ENCODE measurements at regions not wholly inside any gene's neighbourhood (a gene's known extent, or its start where the extent isn't known, plus 50 kb on each side); places are given as distances from the start of the nearest gene placed in this dataset.

GRCh38 chr22:47276991-47277390 is 514.5 kb downstream of the TBC1D22A start:
- Histone ChIP-seq H4K20me1 (ENCODE audit: insufficient read depth) (no peaks in the 10 kb centered on the region), H3K27me3 (replicated peaks; ENCODE audit: insufficient read depth) (peaks cover 15% of the 10 kb centered on the region; the same call in 1 of the 2 replicates), H3K27ac (no peak overlapping the region), H3K9ac (no peak overlapping the region), H3K4me2 (ENCODE audit: unreplicated experiment) (no peak overlapping the region), H3K9me3 (ENCODE audit: low read depth) (no peaks in the 10 kb centered on the region), H3K36me3 (ENCODE audit: low read depth) (no peaks in the 10 kb centered on the region), H3F3A (ENCODE audit: insufficient read depth) (no peaks in the 10 kb centered on the region), H3K79me2 (ENCODE audit: insufficient read depth) (no peaks in the 10 kb centered on the region), H2AFZ (no peak overlapping the region), H3K4me3 (no peak overlapping the region), H3K9me2 (ENCODE audit: insufficient read depth) (no peaks in the 10 kb centered on the region), H3K4me1 (ENCODE audit: insufficient read depth) (no peaks in the 10 kb centered on the region)
- whole genome bisulfite sequencing, 2 experiments (ENCODE audit: low coverage in 1 of 2, low lambda C conversion rate in 2 of 2, missing lambda C conversion rate in 2 of 2) = 67 to 72% methylated on average over 13 of the region's 13 CpGs
- in situ Hi-C loops (cut with MboI) = no loop called here
- TF ChIP-seq EZH2 (IDR thresholded peaks at IDR 0.05; ENCODE audit: insufficient read depth, poor library complexity, severe bottlenecking) = no peak
- no peak for TF ChIP-seq EZH2phosphoT487 (IDR thresholded peaks at IDR 0.05; ENCODE audit: insufficient read depth, low read depth)
- DNase-seq = no peak

DNA sequence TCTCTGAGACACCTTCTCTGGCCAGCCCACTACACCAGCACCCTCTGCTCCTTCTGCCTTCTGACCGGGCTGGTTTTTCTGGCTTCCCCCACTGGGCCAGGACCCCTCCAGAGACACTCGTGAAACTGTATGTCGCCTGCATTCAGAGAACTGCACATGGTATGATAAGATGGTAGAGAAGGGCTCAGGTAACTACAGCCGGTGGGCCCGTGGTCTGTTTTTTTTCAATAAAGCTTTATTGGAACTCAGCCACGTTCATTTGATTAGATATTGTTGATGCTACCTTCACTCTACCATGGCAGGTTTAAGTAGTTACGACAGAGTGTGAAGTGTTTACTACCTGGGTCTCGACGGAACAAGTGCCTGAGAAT is 514.0 kb downstream of the TBC1D22A start:
- Histone ChIP-seq H3K79me2 (ENCODE audit: insufficient read depth) (no peaks in the 10 kb centered on the region), H3K4me3 (no peak overlapping the region)

DNA sequence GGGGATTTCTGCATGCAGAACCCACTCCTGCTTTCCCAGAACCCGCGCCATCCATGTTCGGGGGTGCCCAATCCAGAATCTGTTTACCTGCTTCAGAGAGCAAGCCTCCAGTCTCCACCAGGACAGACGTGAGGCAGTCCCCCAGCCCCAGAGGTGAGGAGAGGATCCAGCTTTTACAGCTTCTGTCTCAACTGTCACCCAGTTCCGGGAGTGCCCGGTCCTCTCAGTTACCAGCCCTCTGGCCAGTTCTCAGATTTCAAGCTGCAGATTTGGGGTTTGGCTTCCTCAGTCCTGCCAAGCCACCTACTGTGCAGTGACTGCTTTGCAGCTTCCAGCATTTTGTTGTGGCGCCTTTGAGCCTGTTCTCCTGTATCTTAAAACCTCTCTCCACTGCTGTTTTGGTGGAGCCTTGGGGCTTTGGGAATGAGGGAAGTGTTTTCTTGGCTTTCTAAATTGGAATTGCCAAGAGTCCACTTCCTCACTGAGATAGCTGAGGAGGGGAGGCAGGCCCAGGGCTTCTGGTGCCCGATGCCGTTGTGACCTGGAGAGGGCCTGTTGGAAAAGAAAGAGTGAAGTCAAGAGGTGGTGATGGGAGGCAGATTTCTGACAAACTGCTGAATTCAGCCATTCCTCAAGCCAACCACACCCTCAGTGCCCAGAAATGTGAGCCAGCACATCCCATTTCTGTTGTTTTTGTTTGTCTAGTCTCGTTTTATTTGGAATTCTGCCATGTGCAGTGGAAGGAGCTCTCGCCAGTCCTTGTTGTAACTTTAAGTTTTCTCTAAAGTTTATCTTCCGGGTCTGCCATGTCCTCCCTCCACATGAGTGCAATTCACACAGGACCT is 513.4 kb downstream of the TBC1D22A start:
- TF ChIP-seq EZH2phosphoT487 (IDR thresholded peaks at IDR 0.05; ENCODE audit: insufficient read depth, low read depth) (no peak), EZH2 (IDR thresholded peaks at IDR 0.05; ENCODE audit: insufficient read depth, poor library complexity, severe bottlenecking) (no peak)
- H3K4me1 ChIP-seq (ENCODE audit: insufficient read depth) = no peaks in the 10 kb centered on the region
- H3K9me3 ChIP-seq (ENCODE audit: low read depth) = no peaks in the 10 kb centered on the region
- no peak overlapping the region for H2AFZ ChIP-seq
- peaks cover 15% of the 10 kb centered on the region; the same call in 1 of the 2 replicates for H3K27me3 ChIP-seq (replicated peaks; ENCODE audit: insufficient read depth)
- no peak overlapping the region for H3K4me2 ChIP-seq (ENCODE audit: unreplicated experiment)
- H3K27ac ChIP-seq = no peak overlapping the region
- no peaks in the 10 kb centered on the region for H3K36me3 ChIP-seq (ENCODE audit: low read depth)
- no peak overlapping the region for H3K9ac ChIP-seq
- no peaks in the 10 kb centered on the region for H3F3A ChIP-seq (ENCODE audit: insufficient read depth)
- DNase-seq = no peak
- in situ Hi-C loops (cut with MboI) = no loop called here
- H3K9me2 ChIP-seq (ENCODE audit: insufficient read depth) = no peaks in the 10 kb centered on the region
- WGBS, 2 experiments (ENCODE audit: low coverage in 1 of 2, low lambda C conversion rate in 2 of 2, missing lambda C conversion rate in 2 of 2) = 31% methylated on average over 10 to 12 of the region's 12 CpGs
- H4K20me1 ChIP-seq (ENCODE audit: insufficient read depth) = no peaks in the 10 kb centered on the region
- H3K79me2 ChIP-seq (ENCODE audit: insufficient read depth) = no peaks in the 10 kb centered on the region
- H3K4me3 ChIP-seq = no peak overlapping the region

More for the DNA sequence above, 514.0 kb downstream of the TBC1D22A start:
- Histone ChIP-seq H3K4me2 (ENCODE audit: unreplicated experiment) (no peak overlapping the region), H3K9me2 (ENCODE audit: insufficient read depth) (no peaks in the 10 kb centered on the region), H3K9ac (no peak overlapping the region), H3K27ac (no peak overlapping the region), H3F3A (ENCODE audit: insufficient read depth) (no peaks in the 10 kb centered on the region), H3K9me3 (ENCODE audit: low read depth) (no peaks in the 10 kb centered on the region), H3K36me3 (ENCODE audit: low read depth) (no peaks in the 10 kb centered on the region), H3K4me1 (ENCODE audit: insufficient read depth) (no peaks in the 10 kb centered on the region), H2AFZ (no peak overlapping the region), H4K20me1 (ENCODE audit: insufficient read depth) (no peaks in the 10 kb centered on the region), H3K27me3 (replicated peaks; ENCODE audit: insufficient read depth) (peaks cover 15% of the 10 kb centered on the region; the same call in 1 of the 2 replicates)
- no peak for DNase-seq
- WGBS, 2 experiments (ENCODE audit: low coverage in 1 of 2, low lambda C conversion rate in 2 of 2, missing lambda C conversion rate in 2 of 2) = 56 to 60% methylated on average over 9 of the region's 9 CpGs
- in situ Hi-C loops (cut with MboI) = no loop called here
- TF ChIP-seq EZH2 (IDR thresholded peaks at IDR 0.05; ENCODE audit: insufficient read depth, poor library complexity, severe bottlenecking) = no peak
- TF ChIP-seq EZH2phosphoT487 (IDR thresholded peaks at IDR 0.05; ENCODE audit: insufficient read depth, low read depth) = no peak

DNA sequence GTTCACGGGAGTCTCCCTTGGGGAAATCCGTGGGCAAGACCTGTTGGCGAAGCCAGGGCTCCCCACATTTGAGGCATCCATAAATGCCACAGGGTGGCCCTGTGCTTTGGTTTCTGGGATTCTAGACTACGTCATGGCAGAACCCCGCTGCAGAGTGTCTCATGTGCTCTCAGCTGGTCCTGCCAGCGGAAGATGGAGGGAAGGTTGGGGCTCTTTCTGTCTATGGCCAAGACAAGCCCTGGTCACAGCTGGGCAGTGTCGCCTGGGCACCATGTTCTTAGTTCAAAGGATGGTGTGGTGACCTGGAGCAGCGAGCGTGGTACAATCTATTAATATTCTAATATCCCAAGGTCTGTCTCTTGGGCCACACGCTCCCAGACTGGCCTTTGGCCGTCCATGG is 511.7 kb downstream of the TBC1D22A start:
- in situ Hi-C loops (cut with MboI) = no loop called here
- Histone ChIP-seq H3K4me1 (ENCODE audit: insufficient read depth) (no peaks in the 10 kb centered on the region), H3F3A (ENCODE audit: insufficient read depth) (no peaks in the 10 kb centered on the region), H3K9me3 (ENCODE audit: low read depth) (no peaks in the 10 kb centered on the region), H4K20me1 (ENCODE audit: insufficient read depth) (no peaks in the 10 kb centered on the region), H3K4me2 (ENCODE audit: unreplicated experiment) (no peak overlapping the region), H3K36me3 (ENCODE audit: low read depth) (no peaks in the 10 kb centered on the region), H3K79me2 (ENCODE audit: insufficient read depth) (no peaks in the 10 kb centered on the region), H3K27ac (no peak overlapping the region), H2AFZ (no peak overlapping the region), H3K9ac (no peak overlapping the region), H3K9me2 (ENCODE audit: insufficient read depth) (no peaks in the 10 kb centered on the region), H3K4me3 (no peak overlapping the region), H3K27me3 (replicated peaks; ENCODE audit: insufficient read depth) (peaks cover 15% of the 10 kb centered on the region; the same call in 1 of the 2 replicates)
- DNase-seq = no peak
- TF ChIP-seq EZH2phosphoT487 (IDR thresholded peaks at IDR 0.05; ENCODE audit: insufficient read depth, low read depth) (no peak), EZH2 (IDR thresholded peaks at IDR 0.05; ENCODE audit: insufficient read depth, poor library complexity, severe bottlenecking) (no peak)
- WGBS, 2 experiments (ENCODE audit: low coverage in 1 of 2, low lambda C conversion rate in 2 of 2, missing lambda C conversion rate in 2 of 2) = 66 to 67% methylated on average over 11 of the region's 11 CpGs
